ENCODE measurements at regions not wholly inside any gene's neighbourhood (a gene's known extent, or its start where the extent isn't known, plus 50 kb on each side); places are given as distances from the start of the nearest gene placed in this dataset.

DNA sequence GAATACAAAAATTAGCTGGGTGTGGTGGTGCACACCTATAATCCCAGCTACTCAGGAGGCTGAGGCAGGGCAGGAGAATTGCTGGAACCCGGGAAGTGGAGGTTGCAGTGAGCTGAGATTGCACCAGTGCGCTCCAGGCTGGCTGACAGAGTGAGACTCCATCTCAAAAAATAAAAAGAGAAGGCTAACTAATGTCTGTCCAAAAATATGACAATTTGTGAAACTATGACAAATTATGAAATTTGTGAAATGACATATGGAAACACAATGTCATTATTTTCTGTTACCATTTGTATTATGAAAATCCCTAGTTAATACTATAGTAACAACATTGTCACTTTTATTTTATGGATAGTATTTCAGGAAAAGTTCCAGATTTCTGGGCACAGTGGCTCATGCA lies 1306.3 kb upstream of the EPHA6 start:
- peaks cover 3% of the 10 kb centered on the region for H3K9me3 Mint-ChIP-seq (ENCODE audit: insufficient read depth)
- CTCF ChIA-PET: no interaction called here
- no peak for TF ChIP-seq EZH2 (IDR thresholded peaks at IDR 0.05; ENCODE audit: borderline replicate concordance, insufficient read depth, low read depth, low read length, poor library complexity, severe bottlenecking)
- TF ChIP-seq, protein P1, sequence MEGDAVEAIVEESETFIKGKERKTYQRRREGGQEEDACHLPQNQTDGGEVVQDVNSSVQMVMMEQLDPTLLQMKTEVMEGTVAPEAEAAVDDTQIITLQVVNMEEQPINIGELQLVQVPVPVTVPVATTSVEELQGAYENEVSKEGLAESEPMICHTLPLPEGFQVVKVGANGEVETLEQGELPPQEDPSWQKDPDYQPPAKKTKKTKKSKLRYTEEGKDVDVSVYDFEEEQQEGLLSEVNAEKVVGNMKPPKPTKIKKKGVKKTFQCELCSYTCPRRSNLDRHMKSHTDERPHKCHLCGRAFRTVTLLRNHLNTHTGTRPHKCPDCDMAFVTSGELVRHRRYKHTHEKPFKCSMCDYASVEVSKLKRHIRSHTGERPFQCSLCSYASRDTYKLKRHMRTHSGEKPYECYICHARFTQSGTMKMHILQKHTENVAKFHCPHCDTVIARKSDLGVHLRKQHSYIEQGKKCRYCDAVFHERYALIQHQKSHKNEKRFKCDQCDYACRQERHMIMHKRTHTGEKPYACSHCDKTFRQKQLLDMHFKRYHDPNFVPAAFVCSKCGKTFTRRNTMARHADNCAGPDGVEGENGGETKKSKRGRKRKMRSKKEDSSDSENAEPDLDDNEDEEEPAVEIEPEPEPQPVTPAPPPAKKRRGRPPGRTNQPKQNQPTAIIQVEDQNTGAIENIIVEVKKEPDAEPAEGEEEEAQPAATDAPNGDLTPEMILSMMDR (IDR thresholded peaks at IDR 0.05): no peak
- Histone ChIP-seq H3K4me3 (ENCODE audit: control extremely low read depth in 1 of 5, extremely low read depth in 1 of 5, insufficient read depth in 1 of 5, low read depth in 2 of 5, low read length in 4 of 5) (no peak overlapping the region), H4K20me1 (ENCODE audit: control insufficient read depth, insufficient read depth, low read length, poor library complexity, severe bottlenecking) (no peaks in the 10 kb centered on the region), H3K9me3 (ENCODE audit: control extremely low read depth in 1 of 3, control insufficient read depth in 2 of 3, insufficient read depth in 1 of 3, low read length in 2 of 3) (peaks cover 0 to 6% (median 0%) of the 10 kb centered on the region in 3 donors), H3K4me1 (ENCODE audit: control insufficient read depth in 2 of 2, insufficient read depth in 2 of 2, low read length in 2 of 2) (no peaks in the 10 kb centered on the region), H3K4me2 (replicated peaks; ENCODE audit: low read depth, low read length, poor library complexity, severe bottlenecking) (no peak overlapping the region), H3K27me3 (replicated peaks in 1 of 4; ENCODE audit: control extremely low read depth in 1 of 4, control insufficient read depth in 3 of 4, insufficient read depth in 4 of 4, low read length in 3 of 4) (no peaks in the 10 kb centered on the region), H3K9ac (ENCODE audit: low read length) (no peak overlapping the region), H3K79me2 (ENCODE audit: control insufficient read depth, insufficient read depth, low read length) (no peaks in the 10 kb centered on the region), H3K27ac (ENCODE audit: low read length in 2 of 2) (no peak overlapping the region), H2AFZ (ENCODE audit: insufficient read depth, low read depth, low read length, poor library complexity, severe bottlenecking) (no peak overlapping the region), H3K36me3 (replicated peaks in 1 of 2; ENCODE audit: control extremely low read depth in 1 of 2, control insufficient read depth in 1 of 2, extremely low read depth in 1 of 2, insufficient read depth in 2 of 2, low read length in 1 of 2) (no peaks in the 10 kb centered on the region)
- H3K4me3 Mint-ChIP-seq: no peak overlapping the region
- ATAC-seq (ENCODE audit: low read depth) (no peak), DNase-seq (no peak)
- no peaks in the 10 kb centered on the region for H3K27me3 Mint-ChIP-seq
- 64% methylated on average over 2 of the region's 2 CpGs for WGBS (ENCODE audit: insufficient coverage)
- POLR2A ChIA-PET: no interaction called here
- H3K27ac Mint-ChIP-seq: no peak overlapping the region
- intact Hi-C loops (cut with micrococcal nuclease): no loop called here
- no peaks in the 10 kb centered on the region for H3K4me1 Mint-ChIP-seq

DNA sequence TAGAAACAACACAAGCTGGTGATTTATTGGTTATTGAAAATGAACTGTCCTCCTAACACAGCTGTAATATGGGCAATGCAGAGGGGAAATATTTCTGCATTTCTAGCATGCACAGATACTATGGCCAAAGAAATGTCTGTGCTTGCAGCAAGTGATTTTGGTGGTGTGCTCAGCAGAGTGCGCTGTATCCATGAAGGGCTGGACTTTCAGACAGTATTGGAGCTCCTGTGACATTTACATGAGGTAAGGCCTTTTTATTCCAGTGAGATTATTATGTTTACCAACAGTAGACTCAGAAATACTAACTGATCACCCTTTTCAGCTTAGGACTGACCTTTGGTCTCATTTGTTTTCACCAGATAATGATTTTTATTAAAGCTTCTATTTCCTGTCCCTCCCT lies 1302.6 kb upstream of the EPHA6 start:
- no peaks in the 10 kb centered on the region for H3K79me2 ChIP-seq (ENCODE audit: control insufficient read depth, insufficient read depth, low read length)
- ATAC-seq (ENCODE audit: low read depth) (no peak), DNase-seq (no peak)
- H2AFZ ChIP-seq (ENCODE audit: insufficient read depth, low read depth, low read length, poor library complexity, severe bottlenecking): no peak overlapping the region
- no peaks in the 10 kb centered on the region for H3K27me3 Mint-ChIP-seq
- no peak overlapping the region for H3K27ac ChIP-seq (ENCODE audit: low read length in 2 of 2)
- peaks cover 3% of the 10 kb centered on the region for H3K9me3 Mint-ChIP-seq (ENCODE audit: insufficient read depth)
- no peaks in the 10 kb centered on the region for H3K27me3 ChIP-seq (replicated peaks in 1 of 4; ENCODE audit: control extremely low read depth in 1 of 4, control insufficient read depth in 3 of 4, insufficient read depth in 4 of 4, low read length in 3 of 4)
- POLR2A ChIA-PET: no interaction called here
- no peaks in the 10 kb centered on the region for H3K4me1 ChIP-seq (ENCODE audit: control insufficient read depth in 2 of 2, insufficient read depth in 2 of 2, low read length in 2 of 2)
- no peak overlapping the region for H3K9ac ChIP-seq (ENCODE audit: low read length)
- TF ChIP-seq EZH2 (IDR thresholded peaks at IDR 0.05; ENCODE audit: borderline replicate concordance, insufficient read depth, low read depth, low read length, poor library complexity, severe bottlenecking): no peak
- H3K9me3 ChIP-seq (ENCODE audit: control extremely low read depth in 1 of 3, control insufficient read depth in 2 of 3, insufficient read depth in 1 of 3, low read length in 2 of 3): peaks cover 0 to 6% (median 0%) of the 10 kb centered on the region in 3 donors
- CTCF ChIA-PET: no interaction called here
- H3K4me3 Mint-ChIP-seq: no peak overlapping the region
- 60% methylated on average over 1 of the region's 1 CpG for WGBS (ENCODE audit: insufficient coverage)
- intact Hi-C loops (cut with micrococcal nuclease): no loop called here
- no peak overlapping the region for H3K4me2 ChIP-seq (replicated peaks; ENCODE audit: low read depth, low read length, poor library complexity, severe bottlenecking)
- H3K27ac Mint-ChIP-seq: no peak overlapping the region
- no peaks in the 10 kb centered on the region for H3K36me3 ChIP-seq (replicated peaks in 1 of 2; ENCODE audit: control extremely low read depth in 1 of 2, control insufficient read depth in 1 of 2, extremely low read depth in 1 of 2, insufficient read depth in 2 of 2, low read length in 1 of 2)
- H3K4me1 Mint-ChIP-seq: no peaks in the 10 kb centered on the region
- H3K4me3 ChIP-seq (ENCODE audit: control extremely low read depth in 1 of 5, extremely low read depth in 1 of 5, insufficient read depth in 1 of 5, low read depth in 2 of 5, low read length in 4 of 5): no peak overlapping the region
- H4K20me1 ChIP-seq (ENCODE audit: control insufficient read depth, insufficient read depth, low read length, poor library complexity, severe bottlenecking): no peaks in the 10 kb centered on the region

All from B cell (primary cell).